ENCODE measurements at regions not wholly inside any gene's neighbourhood (a gene's known extent, or its start where the extent isn't known, plus 50 kb on each side); places are given as distances from the start of the nearest gene placed in this dataset.
A peak's percentile ranks its signal among the peaks of the same experiment; 100 is the strongest.

- TF ChIP-seq ZFX (IDR thresholded peaks at IDR 0.05) (no peak), CTCF (conservative IDR thresholded peaks at IDR 0.05) (no peak)
- H3K27ac ChIP-seq = peak overlapping the region; percentile 59
These were observed 174.0 kb upstream of the MYL2 start for GRCh38 chr12:111094157-111095010.

GRCh38 chr12:111093428-111094142, 173.2 kb upstream of the MYL2 start:
- TF ChIP-seq ZFX (IDR thresholded peaks at IDR 0.05) = no peak
- TF ChIP-seq CTCF (conservative IDR thresholded peaks at IDR 0.05) = no peak
- H3K27ac ChIP-seq = peak overlapping the region; percentile 59

GRCh38 chr12:111091051-111091450, 170.7 kb upstream of the MYL2 start:
- TF ChIP-seq CTCF (conservative IDR thresholded peaks at IDR 0.05) (no peak), ZFX (IDR thresholded peaks at IDR 0.05) (no peak)
- no peak overlapping the region for H3K27ac ChIP-seq

- H3K27ac ChIP-seq = no peak overlapping the region
- TF ChIP-seq CTCF (conservative IDR thresholded peaks at IDR 0.05) (no peak), ZFX (IDR thresholded peaks at IDR 0.05) (no peak)
These were observed 169.2 kb upstream of the MYL2 start for GRCh38 chr12:111089616-111090015.

- TF ChIP-seq CTCF (conservative IDR thresholded peaks at IDR 0.05) (no peak), ZFX (IDR thresholded peaks at IDR 0.05) (no peak)
- H3K27ac ChIP-seq = no peak overlapping the region
These were observed 168.0 kb upstream of the MYL2 start for GRCh38 chr12:111088409-111088808.

- H3K27ac ChIP-seq = no peak overlapping the region
- no peak for TF ChIP-seq CTCF (conservative IDR thresholded peaks at IDR 0.05)
- no peak for TF ChIP-seq ZFX (IDR thresholded peaks at IDR 0.05)
These were observed 166.7 kb upstream of the MYL2 start for GRCh38 chr12:111086947-111087700.
